GM21825 (cell line): ENCODE measurements at regions not wholly inside any gene's neighbourhood (a gene's known extent, or its start where the extent isn't known, plus 50 kb on each side); places are given as distances from the start of the nearest gene placed in this dataset.
A peak's percentile ranks its signal among the peaks of the same experiment; 100 is the strongest.

Experiments used
- ATAC-seq: cut with Tn5 transposase; IDR thresholded peaks from one replicate; pipeline ENCODE4 v1.9.1; 2021; ENCODE audit warnings: mild to moderate bottlenecking, moderate library complexity; ENCODE audit not compliant: unreplicated experiment

- ATAC-seq, result no peak
These were observed 387.9 kb upstream of the ANO3 start for GRCh38 chr11:25943777-25944661.

GRCh38 chr11:25949918-25950317 is 382.0 kb upstream of the ANO3 start:
- ATAC-seq, result no peak

GRCh38 chr11:25953006-25953405 is 378.9 kb upstream of the ANO3 start:
- no peak for ATAC-seq

- ATAC-seq, result no peak
These were observed 373.9 kb upstream of the ANO3 start for GRCh38 chr11:25958045-25958444.

- no peak for ATAC-seq
These were observed 370.4 kb upstream of the ANO3 start for GRCh38 chr11:25961539-25961938.

GRCh38 chr11:25970726-25971508 is 361.0 kb upstream of the ANO3 start:
- ATAC-seq, result no peak

GRCh38 chr11:25980091-25980490 is 351.8 kb upstream of the ANO3 start:
- no peak for ATAC-seq

- ATAC-seq, result peak; percentile 94
These were observed 349.9 kb upstream of the ANO3 start for GRCh38 chr11:25981998-25982397.

GRCh38 chr11:25983280-25983679 is 348.6 kb upstream of the ANO3 start:
- no peak for ATAC-seq

GRCh38 chr11:25988178-25988577 is 343.8 kb upstream of the ANO3 start:
- no peak for ATAC-seq

GRCh38 chr11:25990406-25990805 is 341.5 kb upstream of the ANO3 start:
- no peak for ATAC-seq

GRCh38 chr11:25991476-25991875 is 340.5 kb upstream of the ANO3 start:
- ATAC-seq, result no peak

- no peak for ATAC-seq
These were observed 339.6 kb upstream of the ANO3 start for GRCh38 chr11:25992294-25992693.

- no peak for ATAC-seq
These were observed 338.9 kb upstream of the ANO3 start for GRCh38 chr11:25993016-25993415.

GRCh38 chr11:26011474-26011873 is 320.5 kb upstream of the ANO3 start:
- ATAC-seq, result no peak

GRCh38 chr11:26014456-26015115 is 317.3 kb upstream of the ANO3 start:
- ATAC-seq, result no peak

GRCh38 chr11:26017322-26017860 is 314.5 kb upstream of the ANO3 start:
- ATAC-seq, result no peak

GRCh38 chr11:26017903-26018302 is 314.0 kb upstream of the ANO3 start:
- ATAC-seq, result no peak

- no peak for ATAC-seq
These were observed 313.6 kb upstream of the ANO3 start for GRCh38 chr11:26018336-26018735.

- no peak for ATAC-seq
These were observed 312.5 kb upstream of the ANO3 start for GRCh38 chr11:26019386-26019785.

- no peak for ATAC-seq
These were observed 310.9 kb upstream of the ANO3 start for GRCh38 chr11:26021017-26021416.
